Sigmoid colon (tissue), 6 donors: ENCODE measurements at regions not wholly inside any gene's neighbourhood (a gene's known extent, or its start where the extent isn't known, plus 50 kb on each side); places are given as distances from the start of the nearest gene placed in this dataset.

Experiments used
- DNase-seq: peaks from one replicate; pipeline ENCODE4 v3.0.0-alpha.2; 2019
- H3K27ac ChIP-seq, 4 donors: fragments of 200-600 bp; sonication (generic); one replicate each; pipeline ENCODE4 v1.5.1; 2016 to 2019; ENCODE audit warnings: mild to moderate bottlenecking in 1 of 4
- H3K27me3 ChIP-seq, 3 donors: fragments of 200-600 bp; sonication (generic); one replicate each; pipeline ENCODE4 v1.5.1; 2019; ENCODE audit warnings: mild to moderate bottlenecking in 1 of 3
- H3K36me3 ChIP-seq, 4 donors: fragments of 200-600 bp; sonication (generic); one replicate each; pipeline ENCODE4 v1.5.1; 2016 to 2019
- H3K4me1 ChIP-seq, 4 donors: fragments of 200-600 bp; sonication (generic); one replicate each; pipeline ENCODE4 v1.5.1; 2017 to 2019
- H3K4me3 ChIP-seq, 4 donors: fragments of 200-600 bp; sonication (generic); one replicate each; pipeline ENCODE4 v1.5.1; 2017 to 2019; ENCODE audit warnings: mild to moderate bottlenecking in 2 of 4, moderate library complexity in 1 of 4
- H3K9me3 ChIP-seq, 4 donors: fragments of 200-600 bp in 3 of 4; sonication (generic) in 3 of 4; one replicate each; pipeline versions ENCODE4 v1.5.1 to v1.6.1; 2013 to 2019
- CTCF ChIP-seq, 4 experiments: fragments of 450-650 bp in 3 of 4; fragments of 200-600 bp in 1 of 4; IDR thresholded peaks; one replicate each; pipeline ENCODE4 v1.5.1; 2016 to 2019; ENCODE audit warnings: antibody characterized with exemption in 4 of 4, mild to moderate bottlenecking in 3 of 4, moderate library complexity in 2 of 4
- EP300 ChIP-seq, 4 donors: sonication (generic); formaldehyde crosslinking; IDR thresholded peaks; one replicate each; pipeline ENCODE4 v1.6.1; 2017; ENCODE audit warnings: antibody characterized with exemption in 4 of 4
- POLR2A ChIP-seq, 2 donors: fragments of 450-650 bp; IDR thresholded peaks; one replicate each; pipeline ENCODE4 v1.6.1; 2016; ENCODE audit warnings: antibody characterized with exemption in 2 of 2, mild to moderate bottlenecking in 2 of 2, moderate library complexity in 2 of 2
- POLR2AphosphoS5 ChIP-seq, 4 donors: sonication (generic); formaldehyde crosslinking; IDR thresholded peaks; one replicate each; pipeline ENCODE4 v1.6.1; 2017; ENCODE audit warnings: antibody characterized with exemption in 4 of 4
- WGBS, 2 donors: extraction: QIAGEN DNeasy Blood & Tissue Kit; methylation state at CpG; one replicate each; pipeline ENCODE4 v1.1.7; 2013; 5-methylcytosine and 5-hydroxymethylcytosine counted together
- intact Hi-C: fragments of 100-400 bp; cut with DNase I; formaldehyde crosslinking; loops from one replicate; pipeline ENCODE4 v1.15.1; 2023
- donor health status: healthy with polysubstance abuse.
- donor health status: healthy.

- peak overlapping the region in 1 of 4 donors; percentile 87 for H3K27ac ChIP-seq
- no peak overlapping the region for H3K4me3 ChIP-seq
- intact Hi-C loops, result no loop called here
- DNase-seq, result no peak
- H3K9me3 ChIP-seq, result peaks cover 0 to 5% (median 2%) of the 10 kb centered on the region in 4 donors
- no peaks in the 10 kb centered on the region for H3K27me3 ChIP-seq
- H3K36me3 ChIP-seq, result no peaks in the 10 kb centered on the region
- 85 to 90% methylated on average over 12 of the region's 12 CpGs for WGBS, 2 donors
- TF ChIP-seq EP300 (IDR thresholded peaks at IDR 0.05), result no peak
- TF ChIP-seq POLR2AphosphoS5 (IDR thresholded peaks at IDR 0.05), result no peak
- TF ChIP-seq CTCF (IDR thresholded peaks at IDR 0.05), result no peak
- H3K4me1 ChIP-seq, result peaks cover 0 to 32% (median 28%) of the 10 kb centered on the region in 4 donors
Measured at GRCh38 chr5:173501922-173502321, 114.5 kb downstream of the BOD1 start.

GRCh38 chr5:173501271-173501670 lies 115.2 kb downstream of the BOD1 start:
- TF ChIP-seq POLR2A (IDR thresholded peaks at IDR 0.05) (no peak), EP300 (IDR thresholded peaks at IDR 0.05) (no peak), CTCF (IDR thresholded peaks at IDR 0.05) (no peak), POLR2AphosphoS5 (IDR thresholded peaks at IDR 0.05) (no peak)
- H3K36me3 ChIP-seq, result no peaks in the 10 kb centered on the region
- 67 to 74% methylated on average over 8 of the region's 8 CpGs for WGBS, 2 donors
- H3K27ac ChIP-seq, result peak overlapping the region in 1 of 4 donors; percentile 87
- DNase-seq, result no peak
- peaks cover 0 to 5% (median 2%) of the 10 kb centered on the region in 4 donors for H3K9me3 ChIP-seq
- intact Hi-C loops, result no loop called here
- H3K27me3 ChIP-seq, result no peaks in the 10 kb centered on the region
- H3K4me1 ChIP-seq, result peaks cover 0 to 38% (median 35%) of the 10 kb centered on the region in 4 donors
- H3K4me3 ChIP-seq, result no peak overlapping the region

GRCh38 chr5:173500213-173500560 lies 116.3 kb downstream of the BOD1 start:
- H3K9me3 ChIP-seq, result no peaks in the 10 kb centered on the region
- WGBS, 2 donors, result 94 to 96% methylated on average over 6 of the region's 6 CpGs
- DNase-seq, result no peak
- no peak overlapping the region for H3K4me3 ChIP-seq
- peaks cover 0 to 49% (median 46%) of the 10 kb centered on the region in 4 donors for H3K4me1 ChIP-seq
- H3K27me3 ChIP-seq, result no peaks in the 10 kb centered on the region
- intact Hi-C loops, result no loop called here
- peak overlapping the region in 2 of 4 donors; percentile 87 for H3K27ac ChIP-seq
- TF ChIP-seq CTCF (IDR thresholded peaks at IDR 0.05) (no peak), POLR2A (IDR thresholded peaks at IDR 0.05) (no peak), EP300 (IDR thresholded peaks at IDR 0.05) (no peak), POLR2AphosphoS5 (IDR thresholded peaks at IDR 0.05) (no peak)
- no peaks in the 10 kb centered on the region for H3K36me3 ChIP-seq

- WGBS, 2 donors, result 74 to 87% methylated on average over 14 of the region's 14 CpGs
- Histone ChIP-seq H3K36me3 (no peaks in the 10 kb centered on the region), H3K9me3 (no peaks in the 10 kb centered on the region), H3K27me3 (no peaks in the 10 kb centered on the region), H3K27ac (peak overlapping the region; percentile 55 to 87 (median 80)), H3K4me1 (peaks cover 0 to 54% (median 50%) of the 10 kb centered on the region in 4 donors), H3K4me3 (no peak overlapping the region)
- intact Hi-C loops, result loop anchor here (5.0 kb wide), 3 partner anchors 73 to 207 kb away; partner anchors contain the start of gene STC2
- TF ChIP-seq EP300 (IDR thresholded peaks at IDR 0.05) (no peak), POLR2AphosphoS5 (IDR thresholded peaks at IDR 0.05) (no peak), POLR2A (IDR thresholded peaks at IDR 0.05) (no peak), CTCF (IDR thresholded peaks at IDR 0.05) (no peak)
- DNase-seq, result no peak
Measured at GRCh38 chr5:173499471-173500212, 116.8 kb downstream of the BOD1 start.
